MM.1S (cell line): ENCODE measurements at regions not wholly inside any gene's neighbourhood (a gene's known extent, or its start where the extent isn't known, plus 50 kb on each side); places are given as distances from the start of the nearest gene placed in this dataset.

Source experiments
- DNase-seq: peaks from one replicate; pipeline ENCODE4 v3.0.0-alpha.2; 2015
- H2AFZ ChIP-seq: fragments of 300-600 bp; sonication (generic); 2 replicates; pipeline ENCODE4 v1.6.0; 2016; ENCODE audit warnings: antibody characterized with exemption, low read length
- H3F3A ChIP-seq: fragments of 300-600 bp; sonication (generic); 2 replicates; pipeline ENCODE4 v1.6.1; 2016; ENCODE audit warnings: mild to moderate bottlenecking, antibody characterized with exemption, low read length, moderate library complexity, mixed read lengths; ENCODE audit not compliant: insufficient read depth
- H3K27ac ChIP-seq: fragments of 300-600 bp; sonication (generic); 2 replicates; pipeline ENCODE4 v1.5.1; 2016; ENCODE audit warnings: mild to moderate bottlenecking, low read length
- H3K27me3 ChIP-seq: fragments of 300-600 bp; sonication (generic); replicated peaks from 2 replicates; pipeline ENCODE4 v1.6.0; 2016; ENCODE audit warnings: low read length; ENCODE audit not compliant: insufficient read depth
- H3K36me3 ChIP-seq: fragments of 300-600 bp; sonication (generic); replicated peaks from 2 replicates; pipeline ENCODE4 v1.6.1; 2016; ENCODE audit warnings: mild to moderate bottlenecking, low read length, mixed read lengths; ENCODE audit not compliant: insufficient read depth
- H3K4me1 ChIP-seq: fragments of 300-600 bp; sonication (generic); 2 replicates; pipeline ENCODE4 v1.6.1; 2016; ENCODE audit warnings: low read length, mixed read lengths
- H3K4me2 ChIP-seq: fragments of 300-600 bp; sonication (generic); 2 replicates; pipeline ENCODE4 v1.6.0; 2016; ENCODE audit warnings: low read depth, low read length
- H3K4me3 ChIP-seq: fragments of 300-600 bp; sonication (generic); 2 replicates; pipeline ENCODE4 v1.5.1; 2016; ENCODE audit warnings: low read length, mixed read lengths
- H3K79me2 ChIP-seq: fragments of 300-600 bp; sonication (generic); 2 replicates; pipeline ENCODE4 v1.6.1; 2016; ENCODE audit warnings: mixed run types, low read length, mixed read lengths
- H3K9ac ChIP-seq: fragments of 300-600 bp; sonication (generic); 2 replicates; pipeline ENCODE4 v1.6.1; 2016; ENCODE audit warnings: low read length, mixed read lengths
- H3K9me2 ChIP-seq: fragments of 300-600 bp; sonication (generic); replicated peaks from 2 replicates; pipeline ENCODE4 v1.6.1; 2016; ENCODE audit warnings: mild to moderate bottlenecking, low read length, mixed read lengths; ENCODE audit not compliant: insufficient read depth
- H3K9me3 ChIP-seq: fragments of 300-600 bp; sonication (generic); replicated peaks from 2 replicates; pipeline ENCODE4 v1.6.1; 2016; ENCODE audit warnings: mild to moderate bottlenecking, low read length, mixed read lengths; ENCODE audit not compliant: insufficient read depth
- H4K20me1 ChIP-seq: fragments of 300-600 bp; sonication (generic); 2 replicates; pipeline ENCODE4 v1.6.1; 2016; ENCODE audit warnings: mild to moderate bottlenecking, low read length, moderate library complexity, mixed read lengths; ENCODE audit not compliant: insufficient read depth
- CTCF ChIP-seq: fragments of 300-600 bp; sonication (generic); IDR thresholded peaks from 2 replicates; pipeline ENCODE4 v1.5.1; 2016; ENCODE audit warnings: antibody characterized with exemption, low read length, mixed read lengths
- EZH2 ChIP-seq: fragments of 300-600 bp; sonication (generic); optimal IDR thresholded peaks from 2 replicates; pipeline ENCODE3; 2017; ENCODE audit warnings: low read depth, mild to moderate bottlenecking, antibody characterized with exemption, low read length, mixed read lengths
- EZH2phosphoT487 ChIP-seq: fragments of 300-600 bp; sonication (generic); IDR thresholded peaks from 2 replicates; pipeline ENCODE4 v1.6.1; 2018; ENCODE audit warnings: antibody characterized with exemption, low read length

- Histone ChIP-seq H3K36me3 (no peaks in the 10 kb centered on the region), H4K20me1 (no peaks in the 10 kb centered on the region), H3K9ac (no peak overlapping the region), H3K27me3 (no peaks in the 10 kb centered on the region), H3K79me2 (no peaks in the 10 kb centered on the region), H3K4me1 (no peaks in the 10 kb centered on the region), H3K4me2 (no peak overlapping the region), H3K9me2 (no peaks in the 10 kb centered on the region), H3K4me3 (no peak overlapping the region), H3K27ac (no peak overlapping the region), H3K9me3 (no peaks in the 10 kb centered on the region; the same call in 1 of the 2 replicates), H3F3A (no peaks in the 10 kb centered on the region), H2AFZ (no peak overlapping the region)
- DNase-seq, result no peak
- TF ChIP-seq CTCF, result no peak
- no peak for TF ChIP-seq EZH2phosphoT487
These were observed 123.2 kb downstream of the ELOVL4 start for GRCh38 chr6:79824202-79824601.

GRCh38 chr6:79821859-79822258, 125.5 kb downstream of the ELOVL4 start:
- Histone ChIP-seq H3K9ac (no peak overlapping the region), H3K27ac (no peak overlapping the region), H3F3A (no peaks in the 10 kb centered on the region), H3K79me2 (no peaks in the 10 kb centered on the region), H3K4me2 (no peak overlapping the region), H3K36me3 (no peaks in the 10 kb centered on the region), H3K9me3 (no peaks in the 10 kb centered on the region; the same call in 1 of the 2 replicates), H2AFZ (no peak overlapping the region), H3K9me2 (no peaks in the 10 kb centered on the region), H3K4me3 (no peak overlapping the region), H4K20me1 (no peaks in the 10 kb centered on the region), H3K4me1 (no peaks in the 10 kb centered on the region), H3K27me3 (no peaks in the 10 kb centered on the region)
- TF ChIP-seq EZH2phosphoT487 (no peak), CTCF (no peak), EZH2 (no peak)
- no peak for DNase-seq

- no peaks in the 10 kb centered on the region for H3K4me1 ChIP-seq
- DNase-seq, result no peak
- TF ChIP-seq CTCF (no peak), EZH2phosphoT487 (no peak), EZH2 (no peak)
- no peak overlapping the region for H3K27ac ChIP-seq
- no peak overlapping the region for H3K9ac ChIP-seq
- no peaks in the 10 kb centered on the region for H4K20me1 ChIP-seq
- H3K9me3 ChIP-seq, result no peaks in the 10 kb centered on the region
- no peak overlapping the region for H3K4me3 ChIP-seq
- no peaks in the 10 kb centered on the region for H3K27me3 ChIP-seq
- no peak overlapping the region for H2AFZ ChIP-seq
- H3F3A ChIP-seq, result no peaks in the 10 kb centered on the region
- no peak overlapping the region for H3K4me2 ChIP-seq
- H3K79me2 ChIP-seq, result no peaks in the 10 kb centered on the region
- no peaks in the 10 kb centered on the region for H3K36me3 ChIP-seq
- H3K9me2 ChIP-seq, result no peaks in the 10 kb centered on the region
These were observed 128.9 kb downstream of the ELOVL4 start for GRCh38 chr6:79818471-79818870.

- Histone ChIP-seq H3K9me3 (no peaks in the 10 kb centered on the region), H2AFZ (no peak overlapping the region), H3K4me2 (no peak overlapping the region), H3K27me3 (no peaks in the 10 kb centered on the region), H4K20me1 (no peaks in the 10 kb centered on the region), H3K36me3 (no peaks in the 10 kb centered on the region), H3F3A (no peaks in the 10 kb centered on the region), H3K27ac (no peak overlapping the region), H3K4me1 (no peaks in the 10 kb centered on the region), H3K79me2 (no peaks in the 10 kb centered on the region), H3K4me3 (no peak overlapping the region), H3K9ac (no peak overlapping the region), H3K9me2 (no peaks in the 10 kb centered on the region)
- no peak for TF ChIP-seq CTCF
- TF ChIP-seq EZH2phosphoT487, result no peak
- TF ChIP-seq EZH2, result no peak
- DNase-seq, result no peak
These were observed 132.4 kb downstream of the ELOVL4 start for GRCh38 chr6:79814940-79815339.
